ENCODE measurements at regions not wholly inside any gene's neighbourhood (a gene's known extent, or its start where the extent isn't known, plus 50 kb on each side); places are given as distances from the start of the nearest gene placed in this dataset.

GRCh38 chr15:68497206-68497910 is 65.4 kb upstream of the ITGA11 start:
- Histone ChIP-seq H3K9me3 (ENCODE audit: control insufficient read depth, low read length) (no peaks in the 10 kb centered on the region), H2AFZ (ENCODE audit: low read depth, low read length) (no peak overlapping the region), H2BK5ac (ENCODE audit: low read depth, low read length, poor library complexity, severe bottlenecking) (peak overlapping the region; percentile 63), H3K36me3 (ENCODE audit: control insufficient read depth in 1 of 2, insufficient read depth in 2 of 2, low read depth in 1 of 2, low read length in 2 of 2) (no peaks in the 10 kb centered on the region), H3K4me1 (ENCODE audit: control insufficient read depth, insufficient read depth, low read depth, low read length) (peaks cover 23% of the 10 kb centered on the region), H2AK5ac (ENCODE audit: low read length, severe bottlenecking) (peak overlapping the region; percentile 99), H4K8ac (ENCODE audit: low read length) (no peak overlapping the region), H3K4me3 (ENCODE audit: insufficient read depth in 1 of 2, low read depth in 1 of 2, low read length in 2 of 2) (no peak overlapping the region), H2BK120ac (ENCODE audit: low read depth, low read length) (no peak overlapping the region), H3K18ac (ENCODE audit: low read depth in 1 of 2, low read length in 2 of 2) (no peak overlapping the region), H2BK12ac (ENCODE audit: low read length in 2 of 2) (no peak overlapping the region), H3K79me1 (replicated peaks; ENCODE audit: low read length, poor library complexity, severe bottlenecking) (no peaks in the 10 kb centered on the region), H3K4ac (ENCODE audit: low read depth in 1 of 2, low read length in 2 of 2) (no peak overlapping the region), H3K4me2 (ENCODE audit: low read length, poor library complexity, severe bottlenecking) (no peak overlapping the region), H3K27ac (ENCODE audit: low read length, poor library complexity, severe bottlenecking) (peak overlapping the region; percentile 93), H4K91ac (ENCODE audit: low read length) (no peak overlapping the region), H3K23ac (ENCODE audit: low read length in 2 of 2) (no peak overlapping the region), H3K14ac (ENCODE audit: low read length in 2 of 2) (no peak overlapping the region), H3K9ac (ENCODE audit: low read length) (no peak overlapping the region), H3K27me3 (ENCODE audit: control insufficient read depth in 1 of 2, insufficient read depth in 1 of 2, low read length in 2 of 2) (no peaks in the 10 kb centered on the region), H2BK15ac (ENCODE audit: low read depth, poor library complexity, severe bottlenecking) (no peak overlapping the region)
- DNase-seq, result no peak
- 55% methylated on average over 5 of the region's 5 CpGs for WGBS

DNA sequence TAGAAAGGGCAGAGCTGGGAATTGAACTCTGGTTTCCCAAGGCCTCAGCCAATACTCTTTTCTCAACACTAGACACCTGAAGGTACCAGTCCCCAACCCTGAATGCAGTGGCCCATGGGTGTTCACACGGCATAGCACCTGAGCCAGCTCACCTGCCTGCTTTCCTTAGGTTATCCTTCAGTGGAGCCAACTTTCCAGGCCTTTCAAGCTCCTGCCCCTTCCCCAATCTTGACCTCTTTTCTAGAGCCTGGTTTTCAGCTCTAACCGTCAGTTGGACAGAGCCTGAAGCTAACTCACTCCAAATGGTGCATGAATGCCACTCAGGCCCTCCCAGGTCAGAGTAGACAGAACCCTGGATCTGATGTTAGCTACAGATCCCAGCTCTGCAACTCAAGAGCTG is 66.1 kb upstream of the ITGA11 start:
- Histone ChIP-seq H2AFZ (ENCODE audit: low read depth, low read length) (no peak overlapping the region), H3K4me3 (ENCODE audit: insufficient read depth in 1 of 2, low read depth in 1 of 2, low read length in 2 of 2) (no peak overlapping the region), H3K9ac (ENCODE audit: low read length) (no peak overlapping the region), H4K91ac (ENCODE audit: low read length) (no peak overlapping the region), H3K4me1 (ENCODE audit: control insufficient read depth, insufficient read depth, low read depth, low read length) (peaks cover 18% of the 10 kb centered on the region), H3K14ac (ENCODE audit: low read length in 2 of 2) (no peak overlapping the region), H3K4ac (ENCODE audit: low read depth in 1 of 2, low read length in 2 of 2) (no peak overlapping the region), H2BK5ac (ENCODE audit: low read depth, low read length, poor library complexity, severe bottlenecking) (peak overlapping the region; percentile 79), H3K18ac (ENCODE audit: low read depth in 1 of 2, low read length in 2 of 2) (no peak overlapping the region), H3K79me1 (replicated peaks; ENCODE audit: low read length, poor library complexity, severe bottlenecking) (no peaks in the 10 kb centered on the region), H3K36me3 (ENCODE audit: control insufficient read depth in 1 of 2, insufficient read depth in 2 of 2, low read depth in 1 of 2, low read length in 2 of 2) (no peaks in the 10 kb centered on the region), H2BK12ac (ENCODE audit: low read length in 2 of 2) (peak overlapping the region in 1 of 2 experiments; percentile 45), H2AK5ac (ENCODE audit: low read length, severe bottlenecking) (peak overlapping the region; percentile 99), H2BK120ac (ENCODE audit: low read depth, low read length) (no peak overlapping the region), H3K27ac (ENCODE audit: low read length, poor library complexity, severe bottlenecking) (peak overlapping the region; percentile 93), H3K27me3 (ENCODE audit: control insufficient read depth in 1 of 2, insufficient read depth in 1 of 2, low read length in 2 of 2) (no peaks in the 10 kb centered on the region), H4K8ac (ENCODE audit: low read length) (no peak overlapping the region), H2BK15ac (ENCODE audit: low read depth, poor library complexity, severe bottlenecking) (no peak overlapping the region), H3K4me2 (ENCODE audit: low read length, poor library complexity, severe bottlenecking) (no peak overlapping the region), H3K23ac (ENCODE audit: low read length in 2 of 2) (no peak overlapping the region), H3K9me3 (ENCODE audit: control insufficient read depth, low read length) (no peaks in the 10 kb centered on the region)
- WGBS, result 88% methylated on average over 2 of the region's 2 CpGs
- no peak for DNase-seq

GRCh38 chr15:68499620-68500312 is 67.8 kb upstream of the ITGA11 start:
- H2BK120ac ChIP-seq (ENCODE audit: low read depth, low read length), result no peak overlapping the region
- WGBS, result 40% methylated on average over 5 of the region's 5 CpGs
- H2AFZ ChIP-seq (ENCODE audit: low read depth, low read length), result no peak overlapping the region
- H3K18ac ChIP-seq (ENCODE audit: low read depth in 1 of 2, low read length in 2 of 2), result no peak overlapping the region
- peak; percentile 38 for DNase-seq
- no peak overlapping the region for H3K27ac ChIP-seq (ENCODE audit: low read length, poor library complexity, severe bottlenecking)
- no peak overlapping the region for H4K8ac ChIP-seq (ENCODE audit: low read length)
- no peak overlapping the region for H2BK5ac ChIP-seq (ENCODE audit: low read depth, low read length, poor library complexity, severe bottlenecking)
- H3K4me2 ChIP-seq (ENCODE audit: low read length, poor library complexity, severe bottlenecking), result no peak overlapping the region
- no peaks in the 10 kb centered on the region for H3K36me3 ChIP-seq (ENCODE audit: control insufficient read depth in 1 of 2, insufficient read depth in 2 of 2, low read depth in 1 of 2, low read length in 2 of 2)
- H3K4me3 ChIP-seq (ENCODE audit: insufficient read depth in 1 of 2, low read depth in 1 of 2, low read length in 2 of 2), result no peak overlapping the region
- H3K9ac ChIP-seq (ENCODE audit: low read length), result no peak overlapping the region
- H2BK15ac ChIP-seq (ENCODE audit: low read depth, poor library complexity, severe bottlenecking), result no peak overlapping the region
- H3K23ac ChIP-seq (ENCODE audit: low read length in 2 of 2), result no peak overlapping the region
- peak overlapping the region; percentile 7 for H2AK5ac ChIP-seq (ENCODE audit: low read length, severe bottlenecking)
- H3K79me1 ChIP-seq (replicated peaks; ENCODE audit: low read length, poor library complexity, severe bottlenecking), result no peaks in the 10 kb centered on the region
- peaks cover 15% of the 10 kb centered on the region for H3K4me1 ChIP-seq (ENCODE audit: control insufficient read depth, insufficient read depth, low read depth, low read length)
- no peak overlapping the region for H3K14ac ChIP-seq (ENCODE audit: low read length in 2 of 2)
- no peaks in the 10 kb centered on the region for H3K9me3 ChIP-seq (ENCODE audit: control insufficient read depth, low read length)
- no peak overlapping the region for H3K4ac ChIP-seq (ENCODE audit: low read depth in 1 of 2, low read length in 2 of 2)
- H3K27me3 ChIP-seq (ENCODE audit: control insufficient read depth in 1 of 2, insufficient read depth in 1 of 2, low read length in 2 of 2), result peaks cover 0 to 2% of the 10 kb centered on the region in 2 experiments
- no peak overlapping the region for H4K91ac ChIP-seq (ENCODE audit: low read length)
- no peak overlapping the region for H2BK12ac ChIP-seq (ENCODE audit: low read length in 2 of 2)
